ENCODE measurements at regions not wholly inside any gene's neighbourhood (a gene's known extent, or its start where the extent isn't known, plus 50 kb on each side); places are given as distances from the start of the nearest gene placed in this dataset.

DNA sequence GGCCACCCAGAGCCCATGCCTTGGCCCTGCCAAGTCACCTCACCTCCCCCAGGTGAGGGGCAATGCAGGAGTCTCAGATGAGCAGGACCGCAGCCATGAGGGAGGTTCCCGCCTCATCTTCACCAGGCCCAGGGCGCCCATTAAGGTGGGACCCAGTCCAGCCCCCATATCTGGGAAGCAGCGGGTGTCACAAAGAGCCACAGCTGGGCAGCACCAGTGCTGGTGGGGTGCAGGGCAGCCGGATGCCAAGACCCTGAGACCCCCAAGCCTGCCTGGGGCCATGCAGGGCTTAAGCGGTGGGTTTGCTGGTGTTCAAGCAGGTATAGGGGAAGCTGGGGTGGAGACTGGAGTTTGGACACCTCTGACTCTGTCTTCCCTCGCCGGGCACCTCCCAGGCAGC is 237.8 kb upstream of the GSE1 start:
- Histone ChIP-seq H3K4me1 (ENCODE audit: control insufficient read depth, extremely low read depth, insufficient read depth, low read length) (peaks cover 21% of the 10 kb centered on the region), H3K4me2 (ENCODE audit: control insufficient read depth, extremely low read depth, insufficient read depth, low read depth, low read length) (no peak overlapping the region), H3K27ac (ENCODE audit: control insufficient read depth, insufficient read depth, low read length) (no peak overlapping the region), H4K20me1 (ENCODE audit: control insufficient read depth, extremely low read depth, insufficient read depth, low read length) (no peaks in the 10 kb centered on the region), H3K9me3 (ENCODE audit: control insufficient read depth, low read depth, low read length) (no peaks in the 10 kb centered on the region), H2AFZ (ENCODE audit: control insufficient read depth, low read length) (no peak overlapping the region), H3K9ac (ENCODE audit: control insufficient read depth, extremely low read depth, insufficient read depth, low read length) (no peak overlapping the region), H3K27me3 (ENCODE audit: control insufficient read depth, extremely low read depth, insufficient read depth, low read length) (peaks cover 27% of the 10 kb centered on the region), H3K4me3 (ENCODE audit: control insufficient read depth in 2 of 3, extremely low read depth in 1 of 3, insufficient read depth in 2 of 3, low read depth in 1 of 3, low read length in 3 of 3) (no peak overlapping the region), H3K36me3 (ENCODE audit: control insufficient read depth in 2 of 2, extremely low read depth in 1 of 2, insufficient read depth in 2 of 2, low read length in 2 of 2) (no peaks in the 10 kb centered on the region), H3K9me1 (ENCODE audit: control insufficient read depth, extremely low read depth, insufficient read depth, low read length) (no peaks in the 10 kb centered on the region), H3K79me2 (ENCODE audit: control insufficient read depth, insufficient read depth, low read length) (no peaks in the 10 kb centered on the region)
- no peak for TF ChIP-seq EZH2 (IDR thresholded peaks at IDR 0.05; ENCODE audit: low read length)
- TF ChIP-seq, protein P1, sequence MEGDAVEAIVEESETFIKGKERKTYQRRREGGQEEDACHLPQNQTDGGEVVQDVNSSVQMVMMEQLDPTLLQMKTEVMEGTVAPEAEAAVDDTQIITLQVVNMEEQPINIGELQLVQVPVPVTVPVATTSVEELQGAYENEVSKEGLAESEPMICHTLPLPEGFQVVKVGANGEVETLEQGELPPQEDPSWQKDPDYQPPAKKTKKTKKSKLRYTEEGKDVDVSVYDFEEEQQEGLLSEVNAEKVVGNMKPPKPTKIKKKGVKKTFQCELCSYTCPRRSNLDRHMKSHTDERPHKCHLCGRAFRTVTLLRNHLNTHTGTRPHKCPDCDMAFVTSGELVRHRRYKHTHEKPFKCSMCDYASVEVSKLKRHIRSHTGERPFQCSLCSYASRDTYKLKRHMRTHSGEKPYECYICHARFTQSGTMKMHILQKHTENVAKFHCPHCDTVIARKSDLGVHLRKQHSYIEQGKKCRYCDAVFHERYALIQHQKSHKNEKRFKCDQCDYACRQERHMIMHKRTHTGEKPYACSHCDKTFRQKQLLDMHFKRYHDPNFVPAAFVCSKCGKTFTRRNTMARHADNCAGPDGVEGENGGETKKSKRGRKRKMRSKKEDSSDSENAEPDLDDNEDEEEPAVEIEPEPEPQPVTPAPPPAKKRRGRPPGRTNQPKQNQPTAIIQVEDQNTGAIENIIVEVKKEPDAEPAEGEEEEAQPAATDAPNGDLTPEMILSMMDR (optimal IDR thresholded peaks at IDR 0.05 in 1 of 3, IDR thresholded peaks at IDR 0.05 in 1 of 3, conservative IDR thresholded peaks at IDR 0.05 in 1 of 3; ENCODE audit: extremely low read depth in 1 of 3, insufficient read depth in 2 of 3, low read length in 3 of 3): no peak
- FAIRE-seq (no peak), DNase-seq (ENCODE audit: low read depth, low spot score) (no peak)
- dilution Hi-C loops (cut with MboI; ENCODE audit: extremely low pct_ligation_motif_present, low sequenced_read_pairs): no loop called here

DNA sequence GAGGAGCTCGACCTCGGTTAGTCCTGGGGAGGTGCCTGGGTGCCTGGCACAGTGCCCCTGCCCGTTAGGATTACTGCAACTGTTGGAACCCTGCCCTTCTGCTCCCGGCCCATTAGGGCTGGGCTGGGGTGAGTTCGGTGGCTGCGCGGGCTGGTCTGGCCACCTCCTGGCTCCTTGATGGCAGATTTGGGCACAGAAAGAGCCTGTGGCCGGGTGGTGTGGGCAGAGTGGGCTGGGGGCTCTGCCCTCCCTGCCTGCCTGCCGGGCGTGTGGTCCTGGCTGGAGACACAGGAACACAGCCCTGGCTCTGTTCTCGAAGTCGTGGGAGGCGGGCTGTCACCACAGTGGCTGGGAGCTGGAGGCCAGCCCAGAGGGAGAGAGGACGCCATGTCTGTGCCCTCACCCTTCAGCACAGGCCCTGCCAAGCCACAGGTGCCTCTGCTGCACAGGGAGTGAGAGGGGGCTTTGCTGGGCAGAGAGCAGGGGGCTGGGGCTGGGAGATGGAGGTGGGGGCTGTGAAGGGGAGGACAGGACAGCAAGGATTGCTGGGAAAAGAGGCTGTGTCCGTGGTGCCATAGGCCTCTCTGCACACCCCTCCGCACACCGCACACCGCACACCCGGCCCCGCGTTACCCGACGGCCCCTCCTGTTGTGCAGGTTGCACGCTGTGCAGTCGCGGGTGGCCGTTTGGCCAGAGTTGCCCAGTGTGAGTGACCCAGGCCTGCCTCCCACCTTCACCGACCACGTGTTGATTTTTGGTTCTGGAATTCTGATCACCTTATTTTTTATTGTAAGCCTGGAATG is 236.6 kb upstream of the GSE1 start:
- Histone ChIP-seq H3K4me1 (ENCODE audit: control insufficient read depth, extremely low read depth, insufficient read depth, low read length) (peaks cover 12% of the 10 kb centered on the region), H3K9me3 (ENCODE audit: control insufficient read depth, low read depth, low read length) (no peaks in the 10 kb centered on the region), H3K79me2 (ENCODE audit: control insufficient read depth, insufficient read depth, low read length) (no peaks in the 10 kb centered on the region), H3K9ac (ENCODE audit: control insufficient read depth, extremely low read depth, insufficient read depth, low read length) (no peak overlapping the region), H3K27ac (ENCODE audit: control insufficient read depth, insufficient read depth, low read length) (no peak overlapping the region), H3K9me1 (ENCODE audit: control insufficient read depth, extremely low read depth, insufficient read depth, low read length) (no peaks in the 10 kb centered on the region), H3K36me3 (ENCODE audit: control insufficient read depth in 2 of 2, extremely low read depth in 1 of 2, insufficient read depth in 2 of 2, low read length in 2 of 2) (no peaks in the 10 kb centered on the region), H3K4me2 (ENCODE audit: control insufficient read depth, extremely low read depth, insufficient read depth, low read depth, low read length) (no peak overlapping the region), H4K20me1 (ENCODE audit: control insufficient read depth, extremely low read depth, insufficient read depth, low read length) (no peaks in the 10 kb centered on the region), H3K27me3 (ENCODE audit: control insufficient read depth, extremely low read depth, insufficient read depth, low read length) (peaks cover 29% of the 10 kb centered on the region), H2AFZ (ENCODE audit: control insufficient read depth, low read length) (no peak overlapping the region), H3K4me3 (ENCODE audit: control insufficient read depth in 2 of 3, extremely low read depth in 1 of 3, insufficient read depth in 2 of 3, low read depth in 1 of 3, low read length in 3 of 3) (no peak overlapping the region)
- TF ChIP-seq, protein P1 (optimal IDR thresholded peaks at IDR 0.05 in 1 of 3, IDR thresholded peaks at IDR 0.05 in 1 of 3, conservative IDR thresholded peaks at IDR 0.05 in 1 of 3; ENCODE audit: extremely low read depth in 1 of 3, insufficient read depth in 2 of 3, low read length in 3 of 3): no peak
- FAIRE-seq (no peak), DNase-seq (ENCODE audit: low read depth, low spot score) (no peak)
- dilution Hi-C loops (cut with MboI; ENCODE audit: extremely low pct_ligation_motif_present, low sequenced_read_pairs): no loop called here
